ENCODE measurements at regions not wholly inside any gene's neighbourhood (a gene's known extent, or its start where the extent isn't known, plus 50 kb on each side); places are given as distances from the start of the nearest gene placed in this dataset.

DNA sequence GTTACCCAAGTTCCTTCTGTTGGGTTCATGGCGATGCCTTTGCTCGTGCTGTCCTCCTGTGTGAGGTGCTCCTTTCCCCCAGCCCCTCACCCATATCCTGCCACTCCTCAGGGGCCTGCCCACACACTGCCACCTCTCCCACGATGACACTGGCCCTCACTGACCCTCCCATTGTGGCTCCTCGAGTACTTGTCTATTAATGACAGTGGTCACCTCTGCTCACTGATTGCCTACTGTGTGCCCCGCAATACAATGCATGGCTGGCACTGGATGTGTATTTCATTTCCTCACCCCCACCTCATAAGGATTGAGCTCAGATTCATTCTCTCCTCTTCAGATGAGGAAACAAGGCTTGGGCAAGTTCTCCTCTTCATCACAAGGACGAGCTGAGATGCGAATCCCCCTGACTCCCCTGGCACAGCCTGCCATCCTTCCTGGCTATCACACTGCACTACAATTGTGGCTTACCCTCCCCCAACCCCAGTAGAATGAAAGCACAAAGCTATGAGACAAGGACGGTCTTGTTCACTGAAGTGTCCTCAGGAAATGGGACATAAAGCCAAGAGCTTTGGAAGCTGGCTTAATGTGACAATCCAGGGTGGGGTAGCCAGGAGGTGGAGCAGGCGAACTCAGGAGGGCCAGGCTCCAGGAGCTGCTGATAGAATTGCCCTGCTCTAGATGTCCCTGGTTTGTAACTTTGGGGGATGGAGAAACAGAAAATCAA is 93.9 kb upstream of the RAB12 start:
- Mint-ChIP-seq H3K27ac (no peak overlapping the region), H3K4me3 (no peak overlapping the region), H3K27me3 (ENCODE audit: insufficient read depth, low read depth) (peaks cover 7% of the 10 kb centered on the region), H3K9me3 (peaks cover under 1% of the 10 kb centered on the region), H3K4me1 (no peaks in the 10 kb centered on the region), H3K36me3 (no peaks in the 10 kb centered on the region)
- H3K4me2 ChIP-seq, result no peak overlapping the region
- no peak overlapping the region for H3K9ac ChIP-seq
- no peaks in the 10 kb centered on the region for H3K9me3 ChIP-seq (ENCODE audit: low read depth)
- no peak overlapping the region for H3K27ac ChIP-seq
- H3K27me3 ChIP-seq, result no peaks in the 10 kb centered on the region
- DNase-seq (ENCODE audit: low spot score), result no peak
- H2AFZ ChIP-seq (replicated peaks), result no peak overlapping the region
- H3F3A ChIP-seq (ENCODE audit: low read depth), result no peaks in the 10 kb centered on the region
- no peak overlapping the region for H3K4me3 ChIP-seq
- TF ChIP-seq EZH2phosphoT487 (IDR thresholded peaks at IDR 0.05) (no peak), EZH2 (IDR thresholded peaks at IDR 0.05) (no peak)
- TF ChIP-seq, protein P1, sequence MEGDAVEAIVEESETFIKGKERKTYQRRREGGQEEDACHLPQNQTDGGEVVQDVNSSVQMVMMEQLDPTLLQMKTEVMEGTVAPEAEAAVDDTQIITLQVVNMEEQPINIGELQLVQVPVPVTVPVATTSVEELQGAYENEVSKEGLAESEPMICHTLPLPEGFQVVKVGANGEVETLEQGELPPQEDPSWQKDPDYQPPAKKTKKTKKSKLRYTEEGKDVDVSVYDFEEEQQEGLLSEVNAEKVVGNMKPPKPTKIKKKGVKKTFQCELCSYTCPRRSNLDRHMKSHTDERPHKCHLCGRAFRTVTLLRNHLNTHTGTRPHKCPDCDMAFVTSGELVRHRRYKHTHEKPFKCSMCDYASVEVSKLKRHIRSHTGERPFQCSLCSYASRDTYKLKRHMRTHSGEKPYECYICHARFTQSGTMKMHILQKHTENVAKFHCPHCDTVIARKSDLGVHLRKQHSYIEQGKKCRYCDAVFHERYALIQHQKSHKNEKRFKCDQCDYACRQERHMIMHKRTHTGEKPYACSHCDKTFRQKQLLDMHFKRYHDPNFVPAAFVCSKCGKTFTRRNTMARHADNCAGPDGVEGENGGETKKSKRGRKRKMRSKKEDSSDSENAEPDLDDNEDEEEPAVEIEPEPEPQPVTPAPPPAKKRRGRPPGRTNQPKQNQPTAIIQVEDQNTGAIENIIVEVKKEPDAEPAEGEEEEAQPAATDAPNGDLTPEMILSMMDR (IDR thresholded peaks at IDR 0.05), result no peak
- H3K79me2 ChIP-seq (ENCODE audit: low read depth), result no peaks in the 10 kb centered on the region
- H3K36me3 ChIP-seq, result no peaks in the 10 kb centered on the region
- H3K4me1 ChIP-seq, result no peaks in the 10 kb centered on the region
- no peaks in the 10 kb centered on the region for H4K20me1 ChIP-seq (ENCODE audit: low read depth)

DNA sequence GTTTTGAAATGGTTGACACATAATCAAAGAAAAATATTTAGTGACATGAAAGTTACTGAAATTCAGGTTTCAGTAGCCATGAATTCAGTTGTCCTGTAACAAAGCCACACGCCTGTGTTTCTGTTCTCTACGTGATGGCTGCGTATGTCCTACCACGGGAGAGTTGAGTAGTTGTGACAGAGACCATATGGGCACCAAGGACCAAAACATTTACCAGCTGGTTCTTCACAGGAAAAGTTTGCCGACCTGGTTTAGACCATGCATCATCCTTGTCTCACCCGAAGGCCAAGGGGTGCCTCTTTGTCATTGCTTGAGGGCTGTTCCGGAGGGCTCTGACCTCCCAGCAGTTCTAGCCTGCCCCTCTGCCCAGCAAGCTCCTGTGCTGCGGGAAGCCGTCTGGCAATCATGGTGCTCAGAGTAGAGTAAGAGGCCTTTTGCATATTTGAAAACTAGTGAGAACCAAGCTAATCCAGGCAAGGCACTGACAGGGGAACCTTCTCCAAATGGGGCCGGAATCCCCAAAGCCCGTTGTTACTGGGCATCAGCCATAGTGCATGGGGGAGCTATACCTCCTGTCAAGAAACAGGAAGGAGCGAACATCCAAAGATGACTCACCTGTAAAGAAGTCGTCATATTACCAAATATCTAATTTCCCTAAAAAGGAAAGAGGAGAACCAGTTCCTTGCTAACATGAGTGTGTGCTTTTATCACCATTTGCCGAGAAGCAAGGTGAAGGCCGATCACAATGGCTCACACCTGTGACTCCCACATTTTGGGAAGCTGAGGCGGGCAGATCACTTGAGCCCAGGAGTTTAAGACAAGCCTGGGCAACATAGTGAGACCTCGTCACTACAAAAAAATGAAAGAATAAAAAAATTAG is 92.6 kb upstream of the RAB12 start:
- H3F3A ChIP-seq (ENCODE audit: low read depth), result no peaks in the 10 kb centered on the region
- H3K4me1 ChIP-seq, result no peaks in the 10 kb centered on the region
- no peak overlapping the region for H3K4me2 ChIP-seq
- no peak overlapping the region for H3K4me3 Mint-ChIP-seq
- H3K27ac Mint-ChIP-seq, result no peak overlapping the region
- DNase-seq (ENCODE audit: low spot score), result no peak
- no peaks in the 10 kb centered on the region for H3K36me3 Mint-ChIP-seq
- no peak for TF ChIP-seq EZH2phosphoT487 (IDR thresholded peaks at IDR 0.05)
- TF ChIP-seq, protein P1 (IDR thresholded peaks at IDR 0.05), result no peak
- TF ChIP-seq EZH2 (IDR thresholded peaks at IDR 0.05), result no peak
- no peak overlapping the region for H3K27ac ChIP-seq
- H3K4me1 Mint-ChIP-seq, result no peaks in the 10 kb centered on the region
- no peak overlapping the region for H3K9ac ChIP-seq
- no peaks in the 10 kb centered on the region for H3K27me3 ChIP-seq
- no peak overlapping the region for H3K4me3 ChIP-seq
- no peaks in the 10 kb centered on the region for H3K9me3 ChIP-seq (ENCODE audit: low read depth)
- no peaks in the 10 kb centered on the region for H3K36me3 ChIP-seq
- H3K27me3 Mint-ChIP-seq (ENCODE audit: insufficient read depth, low read depth), result peaks cover 7% of the 10 kb centered on the region
- H4K20me1 ChIP-seq (ENCODE audit: low read depth), result no peaks in the 10 kb centered on the region
- H3K9me3 Mint-ChIP-seq, result peaks cover 8% of the 10 kb centered on the region
- no peaks in the 10 kb centered on the region for H3K79me2 ChIP-seq (ENCODE audit: low read depth)
- H2AFZ ChIP-seq (replicated peaks), result no peak overlapping the region

DNA sequence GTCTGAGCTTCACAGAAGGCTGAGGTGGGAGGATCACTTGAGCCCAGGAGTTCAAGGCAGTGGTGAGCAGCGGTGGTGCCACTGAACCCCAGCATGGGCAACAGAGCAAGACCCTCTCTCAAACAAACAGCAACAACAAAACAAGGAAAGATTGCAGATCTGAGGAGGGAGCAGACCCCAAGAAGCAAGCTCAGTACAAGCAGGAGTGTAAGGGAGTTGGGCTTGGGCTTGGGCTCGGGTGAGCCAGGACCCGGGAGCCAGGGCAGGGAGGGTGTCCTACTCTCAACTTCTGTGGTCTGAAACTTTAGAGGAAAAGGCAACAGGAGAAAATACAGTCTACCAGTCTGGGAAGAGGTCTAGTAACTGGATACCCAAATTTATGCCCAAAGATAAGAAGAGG is 92.0 kb upstream of the RAB12 start:
- no peak overlapping the region for H2AFZ ChIP-seq (replicated peaks)
- H4K20me1 ChIP-seq (ENCODE audit: low read depth), result no peaks in the 10 kb centered on the region
- no peaks in the 10 kb centered on the region for H3K27me3 ChIP-seq
- H3K9ac ChIP-seq, result no peak overlapping the region
- H3K4me1 ChIP-seq, result no peaks in the 10 kb centered on the region
- H3F3A ChIP-seq (ENCODE audit: low read depth), result no peaks in the 10 kb centered on the region
- no peaks in the 10 kb centered on the region for H3K4me1 Mint-ChIP-seq
- H3K9me3 ChIP-seq (ENCODE audit: low read depth), result no peaks in the 10 kb centered on the region
- no peak overlapping the region for H3K4me3 ChIP-seq
- H3K79me2 ChIP-seq (ENCODE audit: low read depth), result no peaks in the 10 kb centered on the region
- peaks cover 7% of the 10 kb centered on the region for H3K27me3 Mint-ChIP-seq (ENCODE audit: insufficient read depth, low read depth)
- TF ChIP-seq, protein P1 (IDR thresholded peaks at IDR 0.05), result no peak
- TF ChIP-seq EZH2phosphoT487 (IDR thresholded peaks at IDR 0.05) (no peak), EZH2 (IDR thresholded peaks at IDR 0.05) (no peak)
- H3K36me3 ChIP-seq, result no peaks in the 10 kb centered on the region
- no peak overlapping the region for H3K27ac Mint-ChIP-seq
- H3K4me2 ChIP-seq, result no peak overlapping the region
- H3K36me3 Mint-ChIP-seq, result no peaks in the 10 kb centered on the region
- H3K9me3 Mint-ChIP-seq, result peaks cover 8% of the 10 kb centered on the region
- no peak overlapping the region for H3K27ac ChIP-seq
- H3K4me3 Mint-ChIP-seq, result no peak overlapping the region
- DNase-seq (ENCODE audit: low spot score), result no peak

Measured in neural progenitor cell (in vitro differentiated cells).